HS-27A (cell line): ENCODE measurements at regions not wholly inside any gene's neighbourhood (a gene's known extent, or its start where the extent isn't known, plus 50 kb on each side); places are given as distances from the start of the nearest gene placed in this dataset.
"Not testable (repeated sequence)": the region's sequence is repeated elsewhere in the genome, so short reads cannot be mapped to it uniquely, and the experiment has no call there.

ENCODE experiments used
- DNase-seq: peaks from one replicate; pipeline ENCODE4 v3.0.0-alpha.2; 2012; ENCODE audit warnings: low read depth, missing footprints

- DNase-seq, result no peak
These were observed 818.8 kb downstream of the PLCL1 start for GRCh38 chr2:198622986-198623730.

GRCh38 chr2:198615972-198616371 is 811.6 kb downstream of the PLCL1 start:
- peak; percentile 5 for DNase-seq

- DNase-seq, result no peak
These were observed 806.8 kb downstream of the PLCL1 start for GRCh38 chr2:198611201-198611600.

- no peak for DNase-seq
These were observed 800.2 kb downstream of the PLCL1 start for GRCh38 chr2:198604599-198604998.

GRCh38 chr2:198602986-198603385 is 798.6 kb downstream of the PLCL1 start:
- not testable (repeated sequence) for DNase-seq

- no peak for DNase-seq
These were observed 793.3 kb downstream of the PLCL1 start for GRCh38 chr2:198597648-198598047.

GRCh38 chr2:198596985-198597384 is 792.6 kb downstream of the PLCL1 start:
- DNase-seq, result no peak

GRCh38 chr2:198595721-198596120 is 791.3 kb downstream of the PLCL1 start:
- no peak for DNase-seq

- DNase-seq, result no peak
These were observed 787.2 kb downstream of the PLCL1 start for GRCh38 chr2:198591586-198591985.

- no peak for DNase-seq
These were observed 783.3 kb downstream of the PLCL1 start for GRCh38 chr2:198587741-198588140.

- DNase-seq, result no peak
These were observed 782.8 kb downstream of the PLCL1 start for GRCh38 chr2:198587240-198587639.

GRCh38 chr2:198571393-198571792 is 767.0 kb downstream of the PLCL1 start:
- DNase-seq, result no peak

GRCh38 chr2:198558176-198558575 is 753.8 kb downstream of the PLCL1 start:
- no peak for DNase-seq

GRCh38 chr2:198546122-198546521 is 741.7 kb downstream of the PLCL1 start:
- DNase-seq, result no peak

GRCh38 chr2:198545411-198545810 is 741.0 kb downstream of the PLCL1 start:
- DNase-seq, result no peak

- no peak for DNase-seq
These were observed 740.1 kb downstream of the PLCL1 start for GRCh38 chr2:198544461-198544860.

GRCh38 chr2:198534756-198535155 is 730.4 kb downstream of the PLCL1 start:
- DNase-seq, result no peak

- DNase-seq, result no peak
These were observed 721.0 kb downstream of the PLCL1 start for GRCh38 chr2:198525211-198525969.

- DNase-seq, result no peak
These were observed 719.3 kb downstream of the PLCL1 start for GRCh38 chr2:198523710-198524109.

GRCh38 chr2:198518935-198519334 is 714.5 kb downstream of the PLCL1 start:
- DNase-seq, result no peak

- DNase-seq, result no peak
These were observed 713.6 kb downstream of the PLCL1 start for GRCh38 chr2:198517976-198518375.

- DNase-seq, result not testable (repeated sequence)
These were observed 704.2 kb downstream of the PLCL1 start for GRCh38 chr2:198508610-198509009.

- no peak for DNase-seq
These were observed 695.1 kb downstream of the PLCL1 start for GRCh38 chr2:198499539-198499938.
